ENCODE measurements at regions not wholly inside any gene's neighbourhood (a gene's known extent, or its start where the extent isn't known, plus 50 kb on each side); places are given as distances from the start of the nearest gene placed in this dataset.

DNA sequence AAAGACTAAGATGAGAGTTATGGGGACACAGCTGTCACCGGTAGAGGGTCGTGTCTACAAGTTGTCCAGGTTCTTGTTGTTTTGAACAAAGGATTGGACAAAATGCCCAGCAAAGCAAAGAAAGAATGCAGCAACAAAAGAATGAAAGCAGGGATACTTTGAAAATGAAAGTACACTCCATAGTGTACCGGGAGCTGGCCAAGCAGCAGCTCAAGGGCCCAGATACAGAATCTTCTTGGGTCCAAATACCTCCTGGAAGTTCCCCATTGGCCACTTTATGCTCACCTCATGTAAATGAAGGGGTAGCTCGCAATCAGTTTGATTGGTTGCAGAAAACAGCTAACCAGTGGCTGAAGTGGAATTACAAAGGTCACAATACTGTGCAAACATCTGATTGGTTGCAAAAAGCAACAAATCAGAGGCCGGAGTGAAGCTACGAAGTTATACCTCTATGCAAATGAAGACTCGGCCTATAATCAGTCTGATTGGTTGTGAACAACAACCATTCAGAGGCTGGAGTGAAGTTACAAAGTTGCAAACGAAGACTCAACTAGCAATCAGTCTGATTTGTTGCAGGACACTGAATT is 474.9 kb upstream of the TMEFF2 start:
- TF ChIP-seq POLR2AphosphoS5 (IDR thresholded peaks at IDR 0.05; ENCODE audit: insufficient read depth, low read depth, low read length) (no peak), POLR2A (IDR thresholded peaks at IDR 0.05; ENCODE audit: low read depth, low read length) (no peak), EZH2 (IDR thresholded peaks at IDR 0.05; ENCODE audit: borderline replicate concordance, low read depth, low read length, severe bottlenecking) (no peak)
- TF ChIP-seq, protein P1, sequence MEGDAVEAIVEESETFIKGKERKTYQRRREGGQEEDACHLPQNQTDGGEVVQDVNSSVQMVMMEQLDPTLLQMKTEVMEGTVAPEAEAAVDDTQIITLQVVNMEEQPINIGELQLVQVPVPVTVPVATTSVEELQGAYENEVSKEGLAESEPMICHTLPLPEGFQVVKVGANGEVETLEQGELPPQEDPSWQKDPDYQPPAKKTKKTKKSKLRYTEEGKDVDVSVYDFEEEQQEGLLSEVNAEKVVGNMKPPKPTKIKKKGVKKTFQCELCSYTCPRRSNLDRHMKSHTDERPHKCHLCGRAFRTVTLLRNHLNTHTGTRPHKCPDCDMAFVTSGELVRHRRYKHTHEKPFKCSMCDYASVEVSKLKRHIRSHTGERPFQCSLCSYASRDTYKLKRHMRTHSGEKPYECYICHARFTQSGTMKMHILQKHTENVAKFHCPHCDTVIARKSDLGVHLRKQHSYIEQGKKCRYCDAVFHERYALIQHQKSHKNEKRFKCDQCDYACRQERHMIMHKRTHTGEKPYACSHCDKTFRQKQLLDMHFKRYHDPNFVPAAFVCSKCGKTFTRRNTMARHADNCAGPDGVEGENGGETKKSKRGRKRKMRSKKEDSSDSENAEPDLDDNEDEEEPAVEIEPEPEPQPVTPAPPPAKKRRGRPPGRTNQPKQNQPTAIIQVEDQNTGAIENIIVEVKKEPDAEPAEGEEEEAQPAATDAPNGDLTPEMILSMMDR (IDR thresholded peaks at IDR 0.05; ENCODE audit: extremely low read depth in 1 of 2, insufficient read depth in 1 of 2, low read depth in 1 of 2, low read length in 2 of 2): no peak

Measured in endothelial cell of umbilical vein (primary cell).